ENCODE measurements at regions not wholly inside any gene's neighbourhood (a gene's known extent, or its start where the extent isn't known, plus 50 kb on each side); places are given as distances from the start of the nearest gene placed in this dataset.

DNA sequence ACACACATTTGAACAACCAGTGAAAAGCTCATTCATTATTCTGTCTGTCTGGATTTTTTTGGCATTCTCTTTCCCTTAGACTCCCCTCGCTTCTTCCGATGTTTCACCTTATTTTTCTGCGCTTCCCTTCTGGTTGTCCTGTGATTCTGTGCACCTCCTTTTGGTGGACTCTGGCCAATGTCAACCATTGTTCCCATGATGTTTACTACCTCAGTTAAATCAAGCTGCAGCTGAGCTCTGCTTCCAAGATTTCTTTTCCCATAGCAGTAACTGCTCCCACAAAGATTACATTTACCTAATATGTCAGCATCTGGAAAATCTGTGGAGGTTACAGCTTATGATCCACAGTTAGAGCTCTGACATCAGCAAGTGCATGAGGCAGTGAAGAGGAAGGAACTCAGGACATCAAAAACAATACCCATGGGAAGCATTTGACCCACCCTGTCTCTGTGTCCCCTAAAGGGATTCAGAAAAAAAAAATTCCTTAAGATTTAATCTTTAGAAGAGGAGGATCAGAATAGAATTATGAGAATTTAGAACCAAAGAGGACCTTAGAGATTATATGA lies 69.9 kb upstream of the ADAMTS5 start:
- TF ChIP-seq EZH2 (IDR thresholded peaks at IDR 0.05; ENCODE audit: insufficient read depth, poor library complexity, severe bottlenecking) (no peak), EZH2phosphoT487 (IDR thresholded peaks at IDR 0.05; ENCODE audit: insufficient read depth, low read depth) (no peak)

Data from GM23248 (cell line).